ENCODE measurements at regions not wholly inside any gene's neighbourhood (a gene's known extent, or its start where the extent isn't known, plus 50 kb on each side); places are given as distances from the start of the nearest gene placed in this dataset.

- TF ChIP-seq CTCF (IDR thresholded peaks at IDR 0.05) = no peak
- no peak for TF ChIP-seq EP300 (IDR thresholded peaks at IDR 0.05)
Measured at GRCh38 chr14:98470663-98471062, 801.3 kb downstream of the BCL11B start.
